ENCODE measurements at regions not wholly inside any gene's neighbourhood (a gene's known extent, or its start where the extent isn't known, plus 50 kb on each side); places are given as distances from the start of the nearest gene placed in this dataset.

DNA sequence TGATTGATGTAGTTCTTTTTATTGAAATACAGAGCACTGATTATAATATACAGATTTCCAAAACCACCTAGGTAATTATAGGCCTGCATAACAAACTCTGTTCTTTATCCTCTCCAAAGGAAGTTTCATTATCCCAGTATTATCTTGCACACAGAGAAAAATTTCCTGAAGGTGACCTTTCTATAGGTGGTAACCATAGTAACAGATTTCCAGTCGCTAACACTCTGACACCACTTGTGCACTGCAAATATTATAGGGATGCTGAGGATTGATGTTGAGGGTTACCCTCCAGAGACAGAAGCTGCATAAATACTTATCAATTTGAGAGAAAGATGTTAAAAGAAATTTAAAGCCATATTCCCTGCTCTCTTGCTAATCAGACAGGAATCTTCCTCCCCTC lies 274.5 kb upstream of the NRSN1 start:
- TF ChIP-seq CTCF (IDR thresholded peaks at IDR 0.05) = no peak
- no peak for TF ChIP-seq POLR2A (IDR thresholded peaks at IDR 0.05)

All from thyroid gland (tissue), 4 donors.